Thyroid gland (tissue), 4 donors: ENCODE measurements at regions not wholly inside any gene's neighbourhood (a gene's known extent, or its start where the extent isn't known, plus 50 kb on each side); places are given as distances from the start of the nearest gene placed in this dataset.

ENCODE experiments used
- DNase-seq, 2 donors: peaks; one replicate each; pipeline ENCODE4 v3.0.0-alpha.2; 2019
- H3K27ac ChIP-seq, 3 donors: fragments of 200-600 bp; sonication (generic); 1 replicate in 2 of 3; 2 replicates in 1 of 3; pipeline ENCODE4 v1.5.1; 2016 to 2019; ENCODE audit warnings: mild to moderate bottlenecking in 1 of 3, moderate library complexity in 1 of 3
- H3K27me3 ChIP-seq: fragments of 200-600 bp; sonication (generic); one replicate; pipeline ENCODE4 v1.5.1; 2019
- H3K36me3 ChIP-seq, 2 donors: fragments of 200-600 bp; sonication (generic); one replicate each; pipeline ENCODE4 v1.5.1; 2016 to 2019
- H3K4me1 ChIP-seq, 2 donors: fragments of 200-600 bp; sonication (generic); one replicate each; pipeline ENCODE4 v1.5.1; 2017 to 2019
- H3K4me3 ChIP-seq, 3 donors: fragments of 200-600 bp; sonication (generic); replicated peaks in 1 of 3; 1 replicate in 2 of 3; 2 replicates in 1 of 3; pipeline ENCODE4 v1.5.1; 2016; ENCODE audit warnings: mild to moderate bottlenecking in 1 of 3
- H3K9me3 ChIP-seq: fragments of 200-600 bp; sonication (generic); one replicate; pipeline ENCODE4 v1.5.1; 2017
- POLR2A ChIP-seq, 2 donors: fragments of 450-650 bp; IDR thresholded peaks; one replicate each; pipeline ENCODE4 v1.6.1; 2017; ENCODE audit warnings: antibody characterized with exemption in 2 of 2, mild to moderate bottlenecking in 2 of 2, moderate library complexity in 1 of 2
- WGBS, 2 donors: methylation state at CpG; one replicate each; pipeline ENCODE4 v1.1.5; 2017; 5-methylcytosine and 5-hydroxymethylcytosine counted together
- intact Hi-C: fragments of 100-400 bp; cut with DNase I; formaldehyde crosslinking; loops from one replicate; pipeline ENCODE4 v1.15.1; 2023
- TF ChIP-seq, protein P1 (sequence below), 6 experiments: fragments of 200-600 bp in 3 of 6; fragments of 450-650 bp in 3 of 6; sonication (generic) in 3 of 6; IDR thresholded peaks; one replicate each; pipeline ENCODE4 v1.5.1; 2016 to 2019; ENCODE audit warnings: antibody characterized with exemption in 6 of 6, mild to moderate bottlenecking in 2 of 6, inconsistent platforms in 1 of 6, moderate library complexity in 1 of 6

DNA sequence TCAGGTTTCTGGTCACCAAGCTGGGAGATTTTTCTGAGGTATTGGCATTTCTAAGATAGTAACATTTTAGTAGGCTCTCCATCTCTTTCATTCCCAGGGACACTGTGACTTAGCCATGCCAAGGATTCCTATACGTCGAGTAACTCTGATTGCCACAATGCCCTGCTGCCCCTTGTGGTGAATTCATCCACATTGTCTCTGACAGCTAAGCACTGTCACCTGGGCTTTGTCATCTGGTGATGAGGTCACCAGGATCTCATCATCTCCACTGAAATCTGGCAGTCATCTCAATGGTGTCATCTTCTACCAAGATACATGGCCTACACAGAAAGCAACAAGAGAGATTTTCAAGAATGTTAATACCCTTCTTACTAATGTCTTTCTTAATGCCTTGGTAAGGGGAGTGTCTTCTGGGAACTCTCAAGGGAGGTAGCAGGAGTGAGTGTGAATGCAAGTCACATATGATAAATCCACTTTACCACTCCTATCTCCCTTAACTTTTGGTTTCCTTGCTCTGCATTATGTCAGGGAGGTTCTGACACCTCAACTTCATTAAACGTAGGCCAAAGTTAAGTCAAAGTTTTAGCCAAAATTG lies 246.7 kb downstream of the CD109 start:
- no peak for TF ChIP-seq POLR2A (IDR thresholded peaks at IDR 0.05)
- TF ChIP-seq, protein P1, sequence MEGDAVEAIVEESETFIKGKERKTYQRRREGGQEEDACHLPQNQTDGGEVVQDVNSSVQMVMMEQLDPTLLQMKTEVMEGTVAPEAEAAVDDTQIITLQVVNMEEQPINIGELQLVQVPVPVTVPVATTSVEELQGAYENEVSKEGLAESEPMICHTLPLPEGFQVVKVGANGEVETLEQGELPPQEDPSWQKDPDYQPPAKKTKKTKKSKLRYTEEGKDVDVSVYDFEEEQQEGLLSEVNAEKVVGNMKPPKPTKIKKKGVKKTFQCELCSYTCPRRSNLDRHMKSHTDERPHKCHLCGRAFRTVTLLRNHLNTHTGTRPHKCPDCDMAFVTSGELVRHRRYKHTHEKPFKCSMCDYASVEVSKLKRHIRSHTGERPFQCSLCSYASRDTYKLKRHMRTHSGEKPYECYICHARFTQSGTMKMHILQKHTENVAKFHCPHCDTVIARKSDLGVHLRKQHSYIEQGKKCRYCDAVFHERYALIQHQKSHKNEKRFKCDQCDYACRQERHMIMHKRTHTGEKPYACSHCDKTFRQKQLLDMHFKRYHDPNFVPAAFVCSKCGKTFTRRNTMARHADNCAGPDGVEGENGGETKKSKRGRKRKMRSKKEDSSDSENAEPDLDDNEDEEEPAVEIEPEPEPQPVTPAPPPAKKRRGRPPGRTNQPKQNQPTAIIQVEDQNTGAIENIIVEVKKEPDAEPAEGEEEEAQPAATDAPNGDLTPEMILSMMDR (IDR thresholded peaks at IDR 0.05) = no peak
- Histone ChIP-seq H3K4me1 (no peaks in the 10 kb centered on the region), H3K4me3 (no peak overlapping the region), H3K9me3 (no peaks in the 10 kb centered on the region), H3K27me3 (no peaks in the 10 kb centered on the region), H3K27ac (no peak overlapping the region), H3K36me3 (no peaks in the 10 kb centered on the region)
- no peak for DNase-seq
- WGBS, 2 donors = 70 to 97% methylated on average over 3 of the region's 3 CpGs
- intact Hi-C loops = no loop called here

DNA sequence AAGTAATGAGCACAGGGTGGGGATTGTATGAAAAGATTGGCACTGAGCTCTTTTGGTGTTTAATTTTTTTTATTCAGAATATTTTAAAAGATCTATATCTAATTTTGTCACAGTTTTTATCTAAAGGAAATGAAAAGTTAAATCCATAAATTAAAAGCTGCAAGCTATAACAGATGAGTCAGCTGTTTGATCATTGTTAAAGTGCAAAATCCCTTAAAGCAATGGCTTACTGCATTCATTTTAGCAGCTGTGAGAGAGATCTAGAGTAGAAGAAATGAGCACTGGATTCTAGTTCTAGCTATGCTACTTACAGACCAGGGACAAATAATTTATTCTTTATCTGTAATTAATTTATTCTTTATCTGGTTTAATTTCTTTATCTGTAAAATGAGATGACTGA lies 245.9 kb downstream of the CD109 start:
- Histone ChIP-seq H3K27ac (no peak overlapping the region), H3K4me1 (no peaks in the 10 kb centered on the region), H3K9me3 (no peaks in the 10 kb centered on the region), H3K27me3 (no peaks in the 10 kb centered on the region), H3K4me3 (no peak overlapping the region), H3K36me3 (no peaks in the 10 kb centered on the region)
- no peak for DNase-seq
- intact Hi-C loops = no loop called here
- no peak for TF ChIP-seq POLR2A (IDR thresholded peaks at IDR 0.05)
- TF ChIP-seq, protein P1 (IDR thresholded peaks at IDR 0.05) = no peak

DNA sequence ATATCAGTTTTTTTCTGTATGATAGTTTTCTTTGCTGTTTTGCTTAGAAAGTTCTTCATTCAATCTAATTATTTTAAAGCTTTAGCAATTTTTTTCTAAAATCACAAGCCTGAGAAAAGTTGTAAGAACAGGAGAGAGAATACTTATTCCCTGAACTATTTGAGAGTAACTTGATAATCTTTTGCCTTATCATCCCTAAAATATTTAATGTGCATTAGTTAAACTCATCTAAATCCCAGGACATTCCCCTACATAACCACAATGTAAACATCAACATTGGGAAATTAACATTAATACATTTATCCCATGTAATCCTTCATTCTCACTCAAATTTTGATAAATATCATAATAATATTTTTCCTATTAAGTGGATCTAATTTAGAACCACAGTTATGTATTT lies 241.8 kb downstream of the CD109 start:
- H3K36me3 ChIP-seq = no peaks in the 10 kb centered on the region
- no peak overlapping the region for H3K27ac ChIP-seq
- no peak overlapping the region for H3K4me3 ChIP-seq
- H3K27me3 ChIP-seq = no peaks in the 10 kb centered on the region
- no peaks in the 10 kb centered on the region for H3K9me3 ChIP-seq
- intact Hi-C loops = no loop called here
- no peaks in the 10 kb centered on the region for H3K4me1 ChIP-seq
- DNase-seq = no peak
- TF ChIP-seq POLR2A (IDR thresholded peaks at IDR 0.05) = no peak
- TF ChIP-seq, protein P1 (IDR thresholded peaks at IDR 0.05) = no peak

GRCh38 chr6:73932866-73933265 lies 236.9 kb downstream of the CD109 start:
- H3K4me1 ChIP-seq = no peaks in the 10 kb centered on the region
- intact Hi-C loops = no loop called here
- H3K36me3 ChIP-seq = no peaks in the 10 kb centered on the region
- no peak for DNase-seq
- TF ChIP-seq, protein P1 (IDR thresholded peaks at IDR 0.05) = no peak
- no peak for TF ChIP-seq POLR2A (IDR thresholded peaks at IDR 0.05)
- no peak overlapping the region for H3K27ac ChIP-seq
- no peaks in the 10 kb centered on the region for H3K27me3 ChIP-seq
- no peak overlapping the region for H3K4me3 ChIP-seq
- H3K9me3 ChIP-seq = no peaks in the 10 kb centered on the region

DNA sequence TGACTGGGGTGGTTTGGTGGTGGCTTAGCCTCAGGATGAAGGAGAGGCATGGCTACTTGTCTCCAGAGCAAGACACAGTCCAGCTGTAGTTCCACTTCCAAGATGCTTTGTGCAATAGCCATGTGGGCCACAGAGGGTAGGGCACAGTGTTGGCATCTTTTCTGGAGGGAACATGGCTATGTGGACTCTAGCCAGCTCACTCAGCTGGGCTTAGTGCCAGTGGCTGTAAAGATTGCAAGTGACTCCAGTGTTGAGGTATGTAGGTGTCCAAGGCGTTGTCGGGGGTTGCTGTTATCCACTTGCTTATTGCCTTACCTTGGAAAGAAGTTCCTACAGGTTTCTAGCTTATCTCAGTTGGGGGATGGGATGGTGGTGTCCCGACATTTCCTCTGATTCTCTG lies 233.4 kb downstream of the CD109 start:
- H3K9me3 ChIP-seq = no peaks in the 10 kb centered on the region
- 83 to 93% methylated on average over 3 of the region's 3 CpGs for WGBS, 2 donors
- intact Hi-C loops = no loop called here
- no peaks in the 10 kb centered on the region for H3K4me1 ChIP-seq
- no peaks in the 10 kb centered on the region for H3K36me3 ChIP-seq
- H3K27me3 ChIP-seq = no peaks in the 10 kb centered on the region
- no peak for TF ChIP-seq POLR2A (IDR thresholded peaks at IDR 0.05)
- TF ChIP-seq, protein P1 (IDR thresholded peaks at IDR 0.05) = no peak
- H3K27ac ChIP-seq = no peak overlapping the region
- no peak overlapping the region for H3K4me3 ChIP-seq
- no peak for DNase-seq
